Hepatocyte (in vitro differentiated cells): ENCODE measurements at regions not wholly inside any gene's neighbourhood (a gene's known extent, or its start where the extent isn't known, plus 50 kb on each side); places are given as distances from the start of the nearest gene placed in this dataset.

Experiments used
- DNase-seq: peaks from one replicate; pipeline ENCODE4 v3.0.0-alpha.2; 2016; ENCODE audit warnings: low spot score
- H2AFZ ChIP-seq: fragments of 200-600 bp; sonication (generic); 2 replicates; pipeline ENCODE4 v1.6.0; 2016; ENCODE audit warnings: antibody characterized with exemption, mild to moderate bottlenecking
- H3K27ac ChIP-seq: fragments of 200-600 bp; sonication (generic); 2 replicates; pipeline ENCODE4 v1.5.1; 2016; ENCODE audit warnings: mild to moderate bottlenecking
- H3K27me3 ChIP-seq: fragments of 200-600 bp; sonication (generic); 2 replicates; pipeline ENCODE4 v1.6.1; 2016
- H3K36me3 ChIP-seq: fragments of 200-600 bp; sonication (generic); replicated peaks from 2 replicates; pipeline ENCODE4 v1.5.1; 2016; ENCODE audit warnings: low read depth; ENCODE audit not compliant: insufficient read depth
- H3K4me1 ChIP-seq: fragments of 200-600 bp; sonication (generic); 2 replicates; pipeline ENCODE4 v1.5.1; 2016; ENCODE audit warnings: mild to moderate bottlenecking, moderate library complexity; ENCODE audit not compliant: insufficient read depth
- H3K4me2 ChIP-seq: fragments of 200-600 bp; sonication (generic); 2 replicates; pipeline ENCODE4 v1.6.0; 2016
- H3K4me3 ChIP-seq: fragments of 200-600 bp; sonication (generic); 2 replicates; pipeline ENCODE4 v1.5.1; 2016; ENCODE audit warnings: mild to moderate bottlenecking
- H3K79me2 ChIP-seq: fragments of 200-600 bp; sonication (generic); 2 replicates; pipeline ENCODE4 v1.6.0; 2017; ENCODE audit warnings: mild to moderate bottlenecking
- H3K9me2 ChIP-seq: fragments of 200-600 bp; sonication (generic); replicated peaks from 2 replicates; pipeline ENCODE4 v1.6.0; 2017; ENCODE audit warnings: mild to moderate bottlenecking; ENCODE audit not compliant: insufficient read depth
- H3K9me3 ChIP-seq: fragments of 200-600 bp; sonication (generic); 2 replicates; pipeline ENCODE4 v1.5.1; 2016; ENCODE audit warnings: low read depth, mild to moderate bottlenecking
- H4K20me1 ChIP-seq: fragments of 200-600 bp; sonication (generic); 2 replicates; pipeline ENCODE4 v1.6.0; 2016; ENCODE audit warnings: mild to moderate bottlenecking; ENCODE audit not compliant: insufficient read depth, poor library complexity, severe bottlenecking
- EZH2 ChIP-seq: fragments of 200-600 bp; sonication (generic); IDR thresholded peaks from 2 replicates; pipeline ENCODE4 v1.6.1; 2016; ENCODE audit warnings: antibody characterized with exemption, mild to moderate bottlenecking, borderline replicate concordance
- EZH2phosphoT487 ChIP-seq: fragments of 200-600 bp; sonication (generic); IDR thresholded peaks from one replicate; pipeline ENCODE4 v1.6.1; 2018; ENCODE audit warnings: antibody characterized with exemption, mild to moderate bottlenecking, low read depth, moderate library complexity; ENCODE audit not compliant: unreplicated experiment, severe bottlenecking
- WGBS: methylation state at CpG from one replicate; pipeline ENCODE4 v1.1.6; 2016; ENCODE audit warnings: low lambda C conversion rate; ENCODE audit errors: missing lambda C conversion rate; 5-methylcytosine and 5-hydroxymethylcytosine counted together
- TF ChIP-seq, protein P1 (sequence below): fragments of 200-600 bp; sonication (generic); IDR thresholded peaks from 2 replicates; pipeline ENCODE4 v1.5.1; 2016; ENCODE audit warnings: antibody characterized with exemption, mild to moderate bottlenecking; ENCODE audit not compliant: poor library complexity

DNA sequence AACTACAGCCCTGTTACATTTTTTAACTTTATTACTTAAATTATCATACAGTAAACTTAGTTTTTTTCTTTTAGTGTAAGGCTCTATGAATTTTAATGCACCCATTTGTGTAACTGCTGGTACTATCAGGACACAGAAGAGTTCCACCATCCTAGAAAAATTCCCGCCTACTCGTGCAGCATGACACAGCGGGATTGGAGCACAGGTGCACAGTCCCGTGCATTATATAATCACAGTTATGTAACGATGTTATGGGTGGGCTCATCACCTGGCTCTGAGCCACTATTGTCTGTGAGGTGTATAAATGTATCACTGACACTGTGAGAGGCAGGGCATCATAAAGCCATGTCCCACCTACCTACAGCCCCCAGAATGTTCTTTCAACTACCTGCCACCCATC, 80.7 kb downstream of the DRD1 start:
- H2AFZ ChIP-seq: no peak overlapping the region
- H3K9me2 ChIP-seq: no peaks in the 10 kb centered on the region
- no peaks in the 10 kb centered on the region for H3K36me3 ChIP-seq
- no peak for DNase-seq
- H3K4me3 ChIP-seq: no peak overlapping the region
- no peak overlapping the region for H3K4me2 ChIP-seq
- 95% methylated on average over 5 of the region's 5 CpGs for WGBS
- TF ChIP-seq EZH2phosphoT487: no peak
- TF ChIP-seq EZH2: no peak
- TF ChIP-seq, protein P1, sequence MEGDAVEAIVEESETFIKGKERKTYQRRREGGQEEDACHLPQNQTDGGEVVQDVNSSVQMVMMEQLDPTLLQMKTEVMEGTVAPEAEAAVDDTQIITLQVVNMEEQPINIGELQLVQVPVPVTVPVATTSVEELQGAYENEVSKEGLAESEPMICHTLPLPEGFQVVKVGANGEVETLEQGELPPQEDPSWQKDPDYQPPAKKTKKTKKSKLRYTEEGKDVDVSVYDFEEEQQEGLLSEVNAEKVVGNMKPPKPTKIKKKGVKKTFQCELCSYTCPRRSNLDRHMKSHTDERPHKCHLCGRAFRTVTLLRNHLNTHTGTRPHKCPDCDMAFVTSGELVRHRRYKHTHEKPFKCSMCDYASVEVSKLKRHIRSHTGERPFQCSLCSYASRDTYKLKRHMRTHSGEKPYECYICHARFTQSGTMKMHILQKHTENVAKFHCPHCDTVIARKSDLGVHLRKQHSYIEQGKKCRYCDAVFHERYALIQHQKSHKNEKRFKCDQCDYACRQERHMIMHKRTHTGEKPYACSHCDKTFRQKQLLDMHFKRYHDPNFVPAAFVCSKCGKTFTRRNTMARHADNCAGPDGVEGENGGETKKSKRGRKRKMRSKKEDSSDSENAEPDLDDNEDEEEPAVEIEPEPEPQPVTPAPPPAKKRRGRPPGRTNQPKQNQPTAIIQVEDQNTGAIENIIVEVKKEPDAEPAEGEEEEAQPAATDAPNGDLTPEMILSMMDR: no peak
- H3K79me2 ChIP-seq: no peaks in the 10 kb centered on the region
- H3K9me3 ChIP-seq: no peaks in the 10 kb centered on the region
- no peak overlapping the region for H3K27ac ChIP-seq
- H4K20me1 ChIP-seq: no peaks in the 10 kb centered on the region
- no peaks in the 10 kb centered on the region for H3K27me3 ChIP-seq
- H3K4me1 ChIP-seq: no peaks in the 10 kb centered on the region

GRCh38 chr5:175357995-175358394, 86.0 kb downstream of the DRD1 start:
- TF ChIP-seq EZH2phosphoT487: no peak
- TF ChIP-seq, protein P1: no peak
- TF ChIP-seq EZH2: no peak
- Histone ChIP-seq H3K79me2 (no peaks in the 10 kb centered on the region), H3K9me2 (no peaks in the 10 kb centered on the region), H3K9me3 (no peaks in the 10 kb centered on the region), H3K27ac (no peak overlapping the region), H3K4me2 (no peak overlapping the region), H3K4me3 (no peak overlapping the region), H3K4me1 (no peaks in the 10 kb centered on the region), H3K27me3 (no peaks in the 10 kb centered on the region), H4K20me1 (no peaks in the 10 kb centered on the region), H2AFZ (no peak overlapping the region), H3K36me3 (no peaks in the 10 kb centered on the region)
- 93% methylated on average over 1 of the region's 1 CpG for WGBS
- DNase-seq: no peak

- no peaks in the 10 kb centered on the region for H3K4me1 ChIP-seq
- no peak overlapping the region for H3K27ac ChIP-seq
- no peaks in the 10 kb centered on the region for H3K9me2 ChIP-seq
- H3K36me3 ChIP-seq: no peaks in the 10 kb centered on the region
- no peaks in the 10 kb centered on the region for H3K79me2 ChIP-seq
- no peak overlapping the region for H3K4me3 ChIP-seq
- H3K27me3 ChIP-seq: no peaks in the 10 kb centered on the region
- H3K9me3 ChIP-seq: no peaks in the 10 kb centered on the region
- WGBS: 77% methylated on average over 10 of the region's 10 CpGs
- no peak overlapping the region for H3K4me2 ChIP-seq
- TF ChIP-seq EZH2phosphoT487: no peak
- TF ChIP-seq, protein P1: no peak
- no peak for TF ChIP-seq EZH2
- H2AFZ ChIP-seq: no peak overlapping the region
- DNase-seq: no peak
- no peaks in the 10 kb centered on the region for H4K20me1 ChIP-seq
Measured at GRCh38 chr5:175356428-175356827, 87.6 kb downstream of the DRD1 start.

GRCh38 chr5:175354964-175355363, 89.0 kb downstream of the DRD1 start:
- TF ChIP-seq EZH2phosphoT487: no peak
- TF ChIP-seq, protein P1: no peak
- no peak for TF ChIP-seq EZH2
- no peaks in the 10 kb centered on the region for H3K9me2 ChIP-seq
- WGBS: 56% methylated on average over 8 of the region's 8 CpGs
- no peak for DNase-seq
- no peaks in the 10 kb centered on the region for H3K27me3 ChIP-seq
- no peak overlapping the region for H3K4me3 ChIP-seq
- H3K9me3 ChIP-seq: no peaks in the 10 kb centered on the region
- no peak overlapping the region for H2AFZ ChIP-seq
- H3K79me2 ChIP-seq: no peaks in the 10 kb centered on the region
- no peaks in the 10 kb centered on the region for H4K20me1 ChIP-seq
- H3K36me3 ChIP-seq: no peaks in the 10 kb centered on the region
- H3K4me1 ChIP-seq: no peaks in the 10 kb centered on the region
- H3K27ac ChIP-seq: no peak overlapping the region
- no peak overlapping the region for H3K4me2 ChIP-seq
